NCI-H748 treated with DMSO at 0.1 percent for 48 hours (cell line): ENCODE measurements at regions not wholly inside any gene's neighbourhood (a gene's known extent, or its start where the extent isn't known, plus 50 kb on each side); places are given as distances from the start of the nearest gene placed in this dataset.
"Not testable (repeated sequence)": the region's sequence is repeated elsewhere in the genome, so short reads cannot be mapped to it uniquely, and the experiment has no call there.

ENCODE experiments used
- DNase-seq: peaks from one replicate; lab custom pipeline; 2025; lab: John Stamatoyannopoulos, UW

GRCh38 chr18:38489721-38490120, 924.1 kb upstream of the CELF4 start:
- not testable (repeated sequence) for DNase-seq

- no peak for DNase-seq
Observed at GRCh38 chr18:38487521-38487920, 921.9 kb upstream of the CELF4 start.

GRCh38 chr18:38483326-38483725, 917.7 kb upstream of the CELF4 start:
- DNase-seq: no peak

GRCh38 chr18:38481576-38481975, 916.0 kb upstream of the CELF4 start:
- DNase-seq: peak; percentile 59

- no peak for DNase-seq
Observed at GRCh38 chr18:38475686-38476085, 910.1 kb upstream of the CELF4 start.

GRCh38 chr18:38473535-38473934, 907.9 kb upstream of the CELF4 start:
- DNase-seq: no peak

GRCh38 chr18:38470421-38470820, 904.8 kb upstream of the CELF4 start:
- no peak for DNase-seq

- no peak for DNase-seq
Observed at GRCh38 chr18:38466426-38466825, 900.8 kb upstream of the CELF4 start.

- no peak for DNase-seq
Observed at GRCh38 chr18:38464024-38464423, 898.4 kb upstream of the CELF4 start.

GRCh38 chr18:38460657-38461056, 895.1 kb upstream of the CELF4 start:
- DNase-seq: no peak

- no peak for DNase-seq
Observed at GRCh38 chr18:38459131-38459994, 893.8 kb upstream of the CELF4 start.

GRCh38 chr18:38458698-38459097, 893.1 kb upstream of the CELF4 start:
- no peak for DNase-seq

- DNase-seq: peak; percentile 67
Observed at GRCh38 chr18:38456253-38456652, 890.7 kb upstream of the CELF4 start.

GRCh38 chr18:38454764-38455469, 889.3 kb upstream of the CELF4 start:
- DNase-seq: no peak

GRCh38 chr18:38453880-38454279, 888.3 kb upstream of the CELF4 start:
- DNase-seq: peak; percentile 52

GRCh38 chr18:38450876-38451275, 885.3 kb upstream of the CELF4 start:
- DNase-seq: no peak

- DNase-seq: no peak
Observed at GRCh38 chr18:38445804-38446145, 880.2 kb upstream of the CELF4 start.

GRCh38 chr18:38444971-38445803, 879.6 kb upstream of the CELF4 start:
- no peak for DNase-seq

GRCh38 chr18:38427736-38428135, 862.1 kb upstream of the CELF4 start:
- DNase-seq: no peak

GRCh38 chr18:38427234-38427633, 861.6 kb upstream of the CELF4 start:
- no peak for DNase-seq

GRCh38 chr18:38421872-38422615, 856.4 kb upstream of the CELF4 start:
- no peak for DNase-seq

- no peak for DNase-seq
Observed at GRCh38 chr18:38421021-38421420, 855.4 kb upstream of the CELF4 start.
